Activated CD4-positive, alpha-beta T cell treated with anti-CD3 and anti-CD28 coated beads, Interleukin-2, amount 10 ng/mL, durations not matched to agents 7 days and 5 days (primary cell): ENCODE measurements at regions not wholly inside any gene's neighbourhood (a gene's known extent, or its start where the extent isn't known, plus 50 kb on each side); places are given as distances from the start of the nearest gene placed in this dataset.
"Not testable (repeated sequence)": the region's sequence is repeated elsewhere in the genome, so short reads cannot be mapped to it uniquely, and the experiment has no call there.

ENCODE experiments used
- CTCF ChIA-PET: fragments of 350-600 bp; sonication (Branson Sonifier 250); formaldehyde crosslinking; loops from one replicate; lab custom pipeline; 2021; ENCODE audit warnings: antibody characterized with exemption; lab: Charles Lee
- POLR2A ChIA-PET: fragments of 350-600 bp; sonication (Branson Sonifier 250); formaldehyde crosslinking; loops from one replicate; lab custom pipeline; 2021; ENCODE audit warnings: antibody characterized with exemption; lab: Charles Lee
- DNase-seq: peaks from one replicate; pipeline ENCODE4 v3.0.0-alpha.2; 2020
- H3K27ac Mint-ChIP-seq: one replicate; pipeline ENCODE4 v1.8.0; 2021; ENCODE audit warnings: mild to moderate bottlenecking, moderate library complexity, mixed read lengths
- H3K27me3 Mint-ChIP-seq: one replicate; pipeline ENCODE4 v1.8.0; 2021; ENCODE audit warnings: mixed read lengths
- H3K36me3 Mint-ChIP-seq: one replicate; pipeline ENCODE4 v1.8.0; 2021; ENCODE audit warnings: low read depth, mixed read lengths
- H3K4me1 Mint-ChIP-seq: one replicate; pipeline ENCODE4 v1.8.0; 2021; ENCODE audit warnings: mixed read lengths
- H3K4me3 Mint-ChIP-seq: one replicate; pipeline ENCODE4 v1.8.0; 2021; ENCODE audit warnings: mild to moderate bottlenecking, moderate library complexity, mixed read lengths
- H3K9me3 Mint-ChIP-seq: one replicate; pipeline ENCODE4 v1.8.0; 2021; ENCODE audit warnings: mixed read lengths

- Mint-ChIP-seq H3K27ac (no peak overlapping the region), H3K9me3 (no peaks in the 10 kb centered on the region), H3K27me3 (no peaks in the 10 kb centered on the region), H3K36me3 (no peaks in the 10 kb centered on the region), H3K4me3 (no peak overlapping the region), H3K4me1 (no peaks in the 10 kb centered on the region)
- ChIA-PET CTCF (no interaction called here), POLR2A (no interaction called here)
- DNase-seq: no peak
Observed at GRCh38 chr12:83256562-83256961, 569.9 kb downstream of the TMTC2 start.

- H3K36me3 Mint-ChIP-seq: no peaks in the 10 kb centered on the region
- H3K27me3 Mint-ChIP-seq: no peaks in the 10 kb centered on the region
- DNase-seq: no peak
- ChIA-PET CTCF (no interaction called here), POLR2A (no interaction called here)
- H3K4me1 Mint-ChIP-seq: no peaks in the 10 kb centered on the region
- H3K27ac Mint-ChIP-seq: no peak overlapping the region
- no peak overlapping the region for H3K4me3 Mint-ChIP-seq
- H3K9me3 Mint-ChIP-seq: peaks cover 3% of the 10 kb centered on the region
Observed at GRCh38 chr12:83250866-83251265, 564.2 kb downstream of the TMTC2 start.

- Mint-ChIP-seq H3K4me1 (no peaks in the 10 kb centered on the region), H3K36me3 (no peaks in the 10 kb centered on the region), H3K4me3 (no peak overlapping the region), H3K27me3 (no peaks in the 10 kb centered on the region), H3K9me3 (peaks cover 7% of the 10 kb centered on the region), H3K27ac (no peak overlapping the region)
- no peak for DNase-seq
- POLR2A ChIA-PET: no interaction called here
- CTCF ChIA-PET: no interaction called here
Observed at GRCh38 chr12:83245156-83245555, 558.5 kb downstream of the TMTC2 start.

GRCh38 chr12:83244001-83244400, 557.3 kb downstream of the TMTC2 start:
- peaks cover 7% of the 10 kb centered on the region for H3K9me3 Mint-ChIP-seq
- no peaks in the 10 kb centered on the region for H3K27me3 Mint-ChIP-seq
- H3K27ac Mint-ChIP-seq: no peak overlapping the region
- H3K4me1 Mint-ChIP-seq: no peaks in the 10 kb centered on the region
- ChIA-PET POLR2A (no interaction called here), CTCF (no interaction called here)
- DNase-seq: no peak
- no peak overlapping the region for H3K4me3 Mint-ChIP-seq
- H3K36me3 Mint-ChIP-seq: no peaks in the 10 kb centered on the region

GRCh38 chr12:83233987-83234386, 547.3 kb downstream of the TMTC2 start:
- H3K9me3 Mint-ChIP-seq, H3K27ac Mint-ChIP-seq, H3K4me3 Mint-ChIP-seq, H3K36me3 Mint-ChIP-seq, DNase-seq, CTCF ChIA-PET, H3K27me3 Mint-ChIP-seq, H3K4me1 Mint-ChIP-seq, POLR2A ChIA-PET: not testable (repeated sequence)

- H3K9me3 Mint-ChIP-seq, H3K27ac Mint-ChIP-seq, H3K36me3 Mint-ChIP-seq, H3K4me3 Mint-ChIP-seq, H3K4me1 Mint-ChIP-seq, CTCF ChIA-PET, H3K27me3 Mint-ChIP-seq, POLR2A ChIA-PET, DNase-seq: not testable (repeated sequence)
Observed at GRCh38 chr12:83226960-83227359, 540.3 kb downstream of the TMTC2 start.

- ChIA-PET CTCF (no interaction called here), POLR2A (no interaction called here)
- no peak for DNase-seq
- no peaks in the 10 kb centered on the region for H3K36me3 Mint-ChIP-seq
- H3K27ac Mint-ChIP-seq: no peak overlapping the region
- H3K9me3 Mint-ChIP-seq: peaks cover 5% of the 10 kb centered on the region
- H3K4me3 Mint-ChIP-seq: no peak overlapping the region
- H3K4me1 Mint-ChIP-seq: no peaks in the 10 kb centered on the region
- H3K27me3 Mint-ChIP-seq: no peaks in the 10 kb centered on the region
Observed at GRCh38 chr12:83225806-83226205, 539.1 kb downstream of the TMTC2 start.

GRCh38 chr12:83224012-83224411, 537.3 kb downstream of the TMTC2 start:
- Mint-ChIP-seq H3K9me3 (peaks cover 5% of the 10 kb centered on the region), H3K27ac (no peak overlapping the region), H3K27me3 (no peaks in the 10 kb centered on the region), H3K36me3 (no peaks in the 10 kb centered on the region), H3K4me1 (no peaks in the 10 kb centered on the region), H3K4me3 (no peak overlapping the region)
- DNase-seq: no peak
- POLR2A ChIA-PET: interaction anchor here (0.6 kb wide), 1 partner anchor 309 kb away, joined by 4 read pairs; no protein-coding TSS in a partner anchor
- CTCF ChIA-PET: no interaction called here

- Mint-ChIP-seq H3K9me3 (no peaks in the 10 kb centered on the region), H3K36me3 (no peaks in the 10 kb centered on the region)
Observed at GRCh38 chr12:83220774-83221173, 534.1 kb downstream of the TMTC2 start.

GRCh38 chr12:83216230-83216629, 529.5 kb downstream of the TMTC2 start:
- POLR2A ChIA-PET: no interaction called here
- no peak overlapping the region for H3K27ac Mint-ChIP-seq

More at GRCh38 chr12:83220774-83221173, 534.1 kb downstream of the TMTC2 start:
- ChIA-PET CTCF (no interaction called here), POLR2A (no interaction called here)
- Mint-ChIP-seq H3K27ac (no peak overlapping the region), H3K4me3 (no peak overlapping the region), H3K4me1 (no peaks in the 10 kb centered on the region), H3K27me3 (no peaks in the 10 kb centered on the region)
- no peak for DNase-seq

GRCh38 chr12:83214185-83214584, 527.5 kb downstream of the TMTC2 start:
- Mint-ChIP-seq H3K36me3 (no peaks in the 10 kb centered on the region), H3K27ac (no peak overlapping the region)
- CTCF ChIA-PET: no interaction called here

More at GRCh38 chr12:83216230-83216629, 529.5 kb downstream of the TMTC2 start:
- Mint-ChIP-seq H3K27me3 (no peaks in the 10 kb centered on the region), H3K9me3 (no peaks in the 10 kb centered on the region), H3K4me1 (no peaks in the 10 kb centered on the region), H3K36me3 (no peaks in the 10 kb centered on the region), H3K4me3 (no peak overlapping the region)
- no peak for DNase-seq
- CTCF ChIA-PET: interaction anchor here (0.6 kb wide), 1 partner anchor 360 kb away, joined by 3 read pairs; no protein-coding TSS in a partner anchor

GRCh38 chr12:83210933-83211332, 524.2 kb downstream of the TMTC2 start:
- Mint-ChIP-seq H3K4me1 (no peaks in the 10 kb centered on the region), H3K27ac (no peak overlapping the region), H3K9me3 (no peaks in the 10 kb centered on the region), H3K36me3 (no peaks in the 10 kb centered on the region), H3K27me3 (no peaks in the 10 kb centered on the region), H3K4me3 (no peak overlapping the region)
- no peak for DNase-seq
- ChIA-PET CTCF (no interaction called here), POLR2A (no interaction called here)

More at GRCh38 chr12:83214185-83214584, 527.5 kb downstream of the TMTC2 start:
- no peaks in the 10 kb centered on the region for H3K27me3 Mint-ChIP-seq
- POLR2A ChIA-PET: no interaction called here
- H3K9me3 Mint-ChIP-seq: no peaks in the 10 kb centered on the region
- no peak overlapping the region for H3K4me3 Mint-ChIP-seq
- no peak for DNase-seq
- no peaks in the 10 kb centered on the region for H3K4me1 Mint-ChIP-seq

GRCh38 chr12:83199069-83199468, 512.4 kb downstream of the TMTC2 start:
- CTCF ChIA-PET: interaction anchor here (0.8 kb wide), 1 partner anchor 12 kb away, joined by 3 read pairs; no protein-coding TSS in a partner anchor
- no peaks in the 10 kb centered on the region for H3K4me1 Mint-ChIP-seq
- H3K9me3 Mint-ChIP-seq: no peaks in the 10 kb centered on the region
- no peaks in the 10 kb centered on the region for H3K36me3 Mint-ChIP-seq
- DNase-seq: no peak
- H3K27ac Mint-ChIP-seq: no peak overlapping the region
- POLR2A ChIA-PET: no interaction called here
- no peaks in the 10 kb centered on the region for H3K27me3 Mint-ChIP-seq
- no peak overlapping the region for H3K4me3 Mint-ChIP-seq

- Mint-ChIP-seq H3K4me3 (no peak overlapping the region), H3K27me3 (no peaks in the 10 kb centered on the region), H3K36me3 (no peaks in the 10 kb centered on the region), H3K4me1 (no peaks in the 10 kb centered on the region), H3K27ac (no peak overlapping the region), H3K9me3 (no peaks in the 10 kb centered on the region)
- POLR2A ChIA-PET: no interaction called here
- no peak for DNase-seq
- CTCF ChIA-PET: interaction anchor here (0.8 kb wide), 1 partner anchor 11 kb away, joined by 3 read pairs; no protein-coding TSS in a partner anchor
Observed at GRCh38 chr12:83198291-83199015, 511.7 kb downstream of the TMTC2 start.
